ENCODE measurements at regions not wholly inside any gene's neighbourhood (a gene's known extent, or its start where the extent isn't known, plus 50 kb on each side); places are given as distances from the start of the nearest gene placed in this dataset.

DNA sequence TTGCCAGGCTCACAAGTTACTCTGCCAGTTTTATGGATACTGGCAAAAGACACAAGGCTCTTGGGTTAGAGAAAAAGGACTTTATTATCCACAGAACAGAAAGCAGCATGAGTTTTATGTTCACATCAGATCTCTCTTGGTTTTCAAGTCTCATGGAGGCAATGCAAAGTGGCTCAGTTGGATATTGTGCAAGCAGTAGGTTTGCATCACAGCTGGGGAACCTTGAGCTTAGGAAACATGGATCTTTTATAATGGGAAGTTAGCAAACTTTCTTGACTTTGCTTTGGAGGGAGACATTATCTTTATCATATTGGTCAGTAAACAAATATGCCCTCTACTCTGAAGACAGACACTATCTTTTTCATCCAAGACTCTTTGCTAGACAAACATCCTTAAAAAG is 109.2 kb upstream of the GRPR start:
- H3K9me3 Mint-ChIP-seq = no peaks in the 10 kb centered on the region
- Histone ChIP-seq H3K79me2 (ENCODE audit: insufficient read depth, low read length) (no peaks in the 10 kb centered on the region), H3K23ac (ENCODE audit: insufficient read length, low read depth, low read length) (no peak overlapping the region), H2AFZ (ENCODE audit: low read length) (no peak overlapping the region), H2AK5ac (ENCODE audit: insufficient read length, low read length) (no peak overlapping the region), H4K20me1 (ENCODE audit: control insufficient read depth, insufficient read depth, insufficient read length) (no peaks in the 10 kb centered on the region), H3K14ac (ENCODE audit: insufficient read depth, low read length) (no peak overlapping the region), H3T11ph (ENCODE audit: low read length) (no peak overlapping the region), H3K56ac (ENCODE audit: insufficient read length, low read depth, low read length) (no peak overlapping the region), H3K9ac (ENCODE audit: extremely low read depth, insufficient read length, low read length) (no peak overlapping the region), H3K27me3 (ENCODE audit: insufficient read depth, low read length) (no peaks in the 10 kb centered on the region), H3K4ac (ENCODE audit: low read depth, low read length) (no peak overlapping the region), H3K23me2 (ENCODE audit: insufficient read length, low read depth, low read length, poor library complexity, severe bottlenecking) (no peaks in the 10 kb centered on the region), H3K4me2 (ENCODE audit: insufficient read depth, insufficient read length, low read length) (no peak overlapping the region), H2BK15ac (ENCODE audit: low read depth, low read length) (no peak overlapping the region), H3K18ac (ENCODE audit: insufficient read length, low read depth, low read length) (no peak overlapping the region), H4K8ac (replicated peaks; ENCODE audit: insufficient read length, low read depth, low read length) (no peak overlapping the region), H2BK120ac (ENCODE audit: low read depth, low read length, poor library complexity, severe bottlenecking) (no peak overlapping the region), H4K5ac (ENCODE audit: insufficient read length, low read depth, low read length) (no peak overlapping the region), H3K79me1 (ENCODE audit: insufficient read depth, low read depth, low read length, poor library complexity, severe bottlenecking) (no peaks in the 10 kb centered on the region), H2BK5ac (ENCODE audit: insufficient read length, low read length) (no peak overlapping the region), H2BK20ac (ENCODE audit: low read depth, low read length, poor library complexity, severe bottlenecking) (no peak overlapping the region), H3K4me1 (ENCODE audit: insufficient read depth, low read length) (0 out of 2 replicates have a peak, but pooled peaks cover 2% of the 10 kb centered on the region), H3K27ac (ENCODE audit: insufficient read length, low read depth, low read length) (no peak overlapping the region), H4K91ac (ENCODE audit: insufficient read length, low read depth, low read length) (no peak overlapping the region), H3K9me3 (ENCODE audit: control insufficient read depth, low read depth, low read length) (no peaks in the 10 kb centered on the region), H2BK12ac (ENCODE audit: insufficient read length, low read depth, low read length) (no peak overlapping the region)
- no peaks in the 10 kb centered on the region for H3K27me3 Mint-ChIP-seq (ENCODE audit: low read depth)
- no peak overlapping the region for H3K4me3 Mint-ChIP-seq
- no peak overlapping the region for H3K27ac Mint-ChIP-seq
- H3K4me1 Mint-ChIP-seq = peaks cover 20 to 21% of the 10 kb centered on the region in 2 experiments
- no peaks in the 10 kb centered on the region; a peak in 1 of 7 replicates for H3K36me3 Mint-ChIP-seq (ENCODE audit: insufficient read depth in 1 of 3, low read depth in 3 of 3)
- DNase-seq = no peak
- TF ChIP-seq, protein P1, sequence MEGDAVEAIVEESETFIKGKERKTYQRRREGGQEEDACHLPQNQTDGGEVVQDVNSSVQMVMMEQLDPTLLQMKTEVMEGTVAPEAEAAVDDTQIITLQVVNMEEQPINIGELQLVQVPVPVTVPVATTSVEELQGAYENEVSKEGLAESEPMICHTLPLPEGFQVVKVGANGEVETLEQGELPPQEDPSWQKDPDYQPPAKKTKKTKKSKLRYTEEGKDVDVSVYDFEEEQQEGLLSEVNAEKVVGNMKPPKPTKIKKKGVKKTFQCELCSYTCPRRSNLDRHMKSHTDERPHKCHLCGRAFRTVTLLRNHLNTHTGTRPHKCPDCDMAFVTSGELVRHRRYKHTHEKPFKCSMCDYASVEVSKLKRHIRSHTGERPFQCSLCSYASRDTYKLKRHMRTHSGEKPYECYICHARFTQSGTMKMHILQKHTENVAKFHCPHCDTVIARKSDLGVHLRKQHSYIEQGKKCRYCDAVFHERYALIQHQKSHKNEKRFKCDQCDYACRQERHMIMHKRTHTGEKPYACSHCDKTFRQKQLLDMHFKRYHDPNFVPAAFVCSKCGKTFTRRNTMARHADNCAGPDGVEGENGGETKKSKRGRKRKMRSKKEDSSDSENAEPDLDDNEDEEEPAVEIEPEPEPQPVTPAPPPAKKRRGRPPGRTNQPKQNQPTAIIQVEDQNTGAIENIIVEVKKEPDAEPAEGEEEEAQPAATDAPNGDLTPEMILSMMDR (conservative IDR thresholded peaks at IDR 0.05) = no peak
